ENCODE measurements at regions not wholly inside any gene's neighbourhood (a gene's known extent, or its start where the extent isn't known, plus 50 kb on each side); places are given as distances from the start of the nearest gene placed in this dataset.

- TF ChIP-seq, protein P1, sequence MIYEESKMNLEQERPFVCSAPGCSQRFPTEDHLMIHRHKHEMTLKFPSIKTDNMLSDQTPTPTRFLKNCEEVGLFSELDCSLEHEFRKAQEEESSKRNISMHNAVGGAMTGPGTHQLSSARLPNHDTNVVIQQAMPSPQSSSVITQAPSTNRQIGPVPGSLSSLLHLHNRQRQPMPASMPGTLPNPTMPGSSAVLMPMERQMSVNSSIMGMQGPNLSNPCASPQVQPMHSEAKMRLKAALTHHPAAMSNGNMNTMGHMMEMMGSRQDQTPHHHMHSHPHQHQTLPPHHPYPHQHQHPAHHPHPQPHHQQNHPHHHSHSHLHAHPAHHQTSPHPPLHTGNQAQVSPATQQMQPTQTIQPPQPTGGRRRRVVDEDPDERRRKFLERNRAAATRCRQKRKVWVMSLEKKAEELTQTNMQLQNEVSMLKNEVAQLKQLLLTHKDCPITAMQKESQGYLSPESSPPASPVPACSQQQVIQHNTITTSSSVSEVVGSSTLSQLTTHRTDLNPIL (CRISPR knock-in tag; IDR thresholded peaks at IDR 0.05; ENCODE audit: low read depth), result no peak
- TF ChIP-seq CSDC2 (CRISPR knock-in tag; IDR thresholded peaks at IDR 0.05) (no peak), ZC3H10 (CRISPR knock-in tag; IDR thresholded peaks at IDR 0.05) (no peak), ISL1 (CRISPR knock-in tag; IDR thresholded peaks at IDR 0.05) (no peak), ZFP30 (CRISPR knock-in tag; IDR thresholded peaks at IDR 0.05) (no peak), RARB (CRISPR knock-in tag; IDR thresholded peaks at IDR 0.05) (no peak), ZNF70 (CRISPR knock-in tag; IDR thresholded peaks at IDR 0.05) (no peak), ESRRG (CRISPR knock-in tag; IDR thresholded peaks at IDR 0.05) (no peak), ZNF8 (CRISPR knock-in tag; IDR thresholded peaks at IDR 0.05) (no peak)
- TF ChIP-seq, protein P2, sequence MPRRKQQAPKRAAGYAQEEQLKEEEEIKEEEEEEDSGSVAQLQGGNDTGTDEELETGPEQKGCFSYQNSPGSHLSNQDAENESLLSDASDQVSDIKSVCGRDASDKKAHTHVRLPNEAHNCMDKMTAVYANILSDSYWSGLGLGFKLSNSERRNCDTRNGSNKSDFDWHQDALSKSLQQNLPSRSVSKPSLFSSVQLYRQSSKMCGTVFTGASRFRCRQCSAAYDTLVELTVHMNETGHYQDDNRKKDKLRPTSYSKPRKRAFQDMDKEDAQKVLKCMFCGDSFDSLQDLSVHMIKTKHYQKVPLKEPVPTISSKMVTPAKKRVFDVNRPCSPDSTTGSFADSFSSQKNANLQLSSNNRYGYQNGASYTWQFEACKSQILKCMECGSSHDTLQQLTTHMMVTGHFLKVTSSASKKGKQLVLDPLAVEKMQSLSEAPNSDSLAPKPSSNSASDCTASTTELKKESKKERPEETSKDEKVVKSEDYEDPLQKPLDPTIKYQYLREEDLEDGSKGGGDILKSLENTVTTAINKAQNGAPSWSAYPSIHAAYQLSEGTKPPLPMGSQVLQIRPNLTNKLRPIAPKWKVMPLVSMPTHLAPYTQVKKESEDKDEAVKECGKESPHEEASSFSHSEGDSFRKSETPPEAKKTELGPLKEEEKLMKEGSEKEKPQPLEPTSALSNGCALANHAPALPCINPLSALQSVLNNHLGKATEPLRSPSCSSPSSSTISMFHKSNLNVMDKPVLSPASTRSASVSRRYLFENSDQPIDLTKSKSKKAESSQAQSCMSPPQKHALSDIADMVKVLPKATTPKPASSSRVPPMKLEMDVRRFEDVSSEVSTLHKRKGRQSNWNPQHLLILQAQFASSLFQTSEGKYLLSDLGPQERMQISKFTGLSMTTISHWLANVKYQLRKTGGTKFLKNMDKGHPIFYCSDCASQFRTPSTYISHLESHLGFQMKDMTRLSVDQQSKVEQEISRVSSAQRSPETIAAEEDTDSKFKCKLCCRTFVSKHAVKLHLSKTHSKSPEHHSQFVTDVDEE (CRISPR knock-in tag; IDR thresholded peaks at IDR 0.05), result no peak
Observed at GRCh38 chr2:20563251-20563650, 87.6 kb downstream of the HS1BP3 start (continued).

GRCh38 chr2:20563833-20564232 lies 87.1 kb downstream of the HS1BP3 start:
- peak; percentile 14; the same call in 1 of the 3 replicates for ATAC-seq
- TF ChIP-seq ZC3H10 (CRISPR knock-in tag; IDR thresholded peaks at IDR 0.05) (no peak), ZFP30 (CRISPR knock-in tag; IDR thresholded peaks at IDR 0.05) (no peak), GLIS3 (CRISPR knock-in tag; IDR thresholded peaks at IDR 0.05) (no peak)

GRCh38 chr2:20565101-20565622 lies 85.7 kb downstream of the HS1BP3 start:
- ATAC-seq, result no peak
- no peak for TF ChIP-seq TOX (CRISPR knock-in tag; IDR thresholded peaks at IDR 0.05; ENCODE audit: borderline replicate concordance)

GRCh38 chr2:20565623-20566236 lies 85.2 kb downstream of the HS1BP3 start:
- no peak for ATAC-seq
- TF ChIP-seq ZNF70 (CRISPR knock-in tag; IDR thresholded peaks at IDR 0.05), result no peak
- TF ChIP-seq SNAI2 (CRISPR knock-in tag; IDR thresholded peaks at IDR 0.05), result no peak
- no peak for TF ChIP-seq OSR1 (CRISPR knock-in tag; IDR thresholded peaks at IDR 0.05)
- TF ChIP-seq, protein P1 (CRISPR knock-in tag; IDR thresholded peaks at IDR 0.05; ENCODE audit: low read depth), result no peak
- TF ChIP-seq ZNF565 (CRISPR knock-in tag; conservative IDR thresholded peaks at IDR 0.05; ENCODE audit: low read depth), result no peak
- no peak for TF ChIP-seq ZNF8 (CRISPR knock-in tag; IDR thresholded peaks at IDR 0.05)
- TF ChIP-seq GLIS3 (CRISPR knock-in tag; IDR thresholded peaks at IDR 0.05), result no peak
- no peak for TF ChIP-seq ZFP30 (CRISPR knock-in tag; IDR thresholded peaks at IDR 0.05)
- TF ChIP-seq, protein P3, sequence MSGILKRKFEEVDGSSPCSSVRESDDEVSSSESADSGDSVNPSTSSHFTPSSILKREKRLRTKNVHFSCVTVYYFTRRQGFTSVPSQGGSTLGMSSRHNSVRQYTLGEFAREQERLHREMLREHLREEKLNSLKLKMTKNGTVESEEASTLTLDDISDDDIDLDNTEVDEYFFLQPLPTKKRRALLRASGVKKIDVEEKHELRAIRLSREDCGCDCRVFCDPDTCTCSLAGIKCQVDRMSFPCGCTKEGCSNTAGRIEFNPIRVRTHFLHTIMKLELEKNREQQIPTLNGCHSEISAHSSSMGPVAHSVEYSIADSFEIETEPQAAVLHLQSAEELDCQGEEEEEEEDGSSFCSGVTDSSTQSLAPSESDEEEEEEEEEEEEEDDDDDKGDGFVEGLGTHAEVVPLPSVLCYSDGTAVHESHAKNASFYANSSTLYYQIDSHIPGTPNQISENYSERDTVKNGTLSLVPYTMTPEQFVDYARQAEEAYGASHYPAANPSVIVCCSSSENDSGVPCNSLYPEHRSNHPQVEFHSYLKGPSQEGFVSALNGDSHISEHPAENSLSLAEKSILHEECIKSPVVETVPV (CRISPR knock-in tag; IDR thresholded peaks at IDR 0.05), result no peak
- TF ChIP-seq ARNTL (CRISPR knock-in tag; IDR thresholded peaks at IDR 0.05; ENCODE audit: borderline replicate concordance, low read depth), result no peak
- TF ChIP-seq RARB (CRISPR knock-in tag; IDR thresholded peaks at IDR 0.05), result no peak
- TF ChIP-seq, protein P4, sequence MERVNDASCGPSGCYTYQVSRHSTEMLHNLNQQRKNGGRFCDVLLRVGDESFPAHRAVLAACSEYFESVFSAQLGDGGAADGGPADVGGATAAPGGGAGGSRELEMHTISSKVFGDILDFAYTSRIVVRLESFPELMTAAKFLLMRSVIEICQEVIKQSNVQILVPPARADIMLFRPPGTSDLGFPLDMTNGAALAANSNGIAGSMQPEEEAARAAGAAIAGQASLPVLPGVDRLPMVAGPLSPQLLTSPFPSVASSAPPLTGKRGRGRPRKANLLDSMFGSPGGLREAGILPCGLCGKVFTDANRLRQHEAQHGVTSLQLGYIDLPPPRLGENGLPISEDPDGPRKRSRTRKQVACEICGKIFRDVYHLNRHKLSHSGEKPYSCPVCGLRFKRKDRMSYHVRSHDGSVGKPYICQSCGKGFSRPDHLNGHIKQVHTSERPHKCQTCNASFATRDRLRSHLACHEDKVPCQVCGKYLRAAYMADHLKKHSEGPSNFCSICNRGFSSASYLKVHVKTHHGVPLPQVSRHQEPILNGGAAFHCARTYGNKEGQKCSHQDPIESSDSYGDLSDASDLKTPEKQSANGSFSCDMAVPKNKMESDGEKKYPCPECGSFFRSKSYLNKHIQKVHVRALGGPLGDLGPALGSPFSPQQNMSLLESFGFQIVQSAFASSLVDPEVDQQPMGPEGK (CRISPR knock-in tag; IDR thresholded peaks at IDR 0.05; ENCODE audit: borderline replicate concordance), result no peak
- TF ChIP-seq TOX (CRISPR knock-in tag; IDR thresholded peaks at IDR 0.05; ENCODE audit: borderline replicate concordance), result no peak
- no peak for TF ChIP-seq TCF4 (CRISPR knock-in tag; IDR thresholded peaks at IDR 0.05; ENCODE audit: borderline replicate concordance)

All from SK-N-SH treated with all-trans-retinoic acid at 6 μM for 48 hours (cell line).